ENCODE measurements at regions not wholly inside any gene's neighbourhood (a gene's known extent, or its start where the extent isn't known, plus 50 kb on each side); places are given as distances from the start of the nearest gene placed in this dataset.

GRCh38 chr3:76044601-76045600 is 259.6 kb upstream of the ZNF717 start:
- no peak for TF ChIP-seq CTCF (IDR thresholded peaks at IDR 0.05)
- TF ChIP-seq POLR2A (IDR thresholded peaks at IDR 0.05) = no peak

Measured in lower leg skin (tissue), 3 donors.